NB4 (cell line): ENCODE measurements at regions not wholly inside any gene's neighbourhood (a gene's known extent, or its start where the extent isn't known, plus 50 kb on each side); places are given as distances from the start of the nearest gene placed in this dataset.

Source experiments
- CTCF ChIP-seq: IDR thresholded peaks from one replicate; pipeline ENCODE4 v1.5.1; 2012; ENCODE audit warnings: low read depth, low read length
- MYC ChIP-seq: IDR thresholded peaks from 2 replicates; pipeline ENCODE4 v1.6.1; 2011; ENCODE audit warnings: low read depth, low read length
- POLR2A ChIP-seq: IDR thresholded peaks from 2 replicates; pipeline ENCODE4 v1.6.1; 2011; ENCODE audit warnings: mild to moderate bottlenecking; ENCODE audit not compliant: insufficient read length; ENCODE audit errors: extremely low read depth
- TF ChIP-seq, protein P1 (sequence below): IDR thresholded peaks from 2 replicates; pipeline ENCODE4 v1.6.1; 2011; ENCODE audit warnings: low read depth, low read length

- no peak for TF ChIP-seq CTCF
- TF ChIP-seq, protein P1, sequence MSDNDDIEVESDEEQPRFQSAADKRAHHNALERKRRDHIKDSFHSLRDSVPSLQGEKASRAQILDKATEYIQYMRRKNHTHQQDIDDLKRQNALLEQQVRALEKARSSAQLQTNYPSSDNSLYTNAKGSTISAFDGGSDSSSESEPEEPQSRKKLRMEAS = no peak
- no peak for TF ChIP-seq POLR2A
- no peak for TF ChIP-seq MYC
Measured at GRCh38 chr18:42536442-42536841, 579.0 kb downstream of the RIT2 start.
